ENCODE measurements at regions not wholly inside any gene's neighbourhood (a gene's known extent, or its start where the extent isn't known, plus 50 kb on each side); places are given as distances from the start of the nearest gene placed in this dataset.

- DNase-seq (ENCODE audit: extremely low read depth, low read depth), result no peak
Observed at GRCh38 chr6:108778421-108779186, 69.6 kb upstream of the ARMC2 start.

- no peak for DNase-seq (ENCODE audit: extremely low read depth, low read depth)
Observed at GRCh38 chr6:108779536-108780275, 68.5 kb upstream of the ARMC2 start.

GRCh38 chr6:108780784-108781183 is 67.4 kb upstream of the ARMC2 start:
- DNase-seq (ENCODE audit: extremely low read depth, low read depth), result no peak

- DNase-seq (ENCODE audit: extremely low read depth, low read depth), result no peak
Observed at GRCh38 chr6:108781419-108782100, 66.7 kb upstream of the ARMC2 start.

GRCh38 chr6:108782179-108783041 is 65.8 kb upstream of the ARMC2 start:
- peak; percentile 65 for DNase-seq (ENCODE audit: extremely low read depth, low read depth)

- no peak for DNase-seq (ENCODE audit: extremely low read depth, low read depth)
Observed at GRCh38 chr6:108785653-108786052, 62.6 kb upstream of the ARMC2 start.

- DNase-seq (ENCODE audit: extremely low read depth, low read depth), result no peak
Observed at GRCh38 chr6:108788416-108788815, 59.8 kb upstream of the ARMC2 start.

GRCh38 chr6:108789475-108789874 is 58.7 kb upstream of the ARMC2 start:
- DNase-seq (ENCODE audit: extremely low read depth, low read depth), result no peak

GRCh38 chr6:108791700-108792099 is 56.5 kb upstream of the ARMC2 start:
- no peak for DNase-seq (ENCODE audit: extremely low read depth, low read depth)

GRCh38 chr6:108793516-108794251 is 54.5 kb upstream of the ARMC2 start:
- DNase-seq (ENCODE audit: extremely low read depth, low read depth), result no peak

GRCh38 chr6:108795122-108795521 is 53.1 kb upstream of the ARMC2 start:
- no peak for DNase-seq (ENCODE audit: extremely low read depth, low read depth)

- no peak for DNase-seq (ENCODE audit: extremely low read depth, low read depth)
Observed at GRCh38 chr6:108795814-108796213, 52.4 kb upstream of the ARMC2 start.

- no peak for DNase-seq (ENCODE audit: extremely low read depth, low read depth)
Observed at GRCh38 chr6:108796875-108797274, 51.3 kb upstream of the ARMC2 start.

GRCh38 chr6:108797951-108798669 is 50.1 kb upstream of the ARMC2 start:
- no peak for DNase-seq (ENCODE audit: extremely low read depth, low read depth)
